ENCODE measurements at regions not wholly inside any gene's neighbourhood (a gene's known extent, or its start where the extent isn't known, plus 50 kb on each side); places are given as distances from the start of the nearest gene placed in this dataset.

GRCh38 chr16:52386694-52387093 lies 160.2 kb downstream of the TOX3 start:
- Mint-ChIP-seq H3K4me3 (no peak overlapping the region), H3K27ac (no peak overlapping the region)

GRCh38 chr16:52384378-52384777 lies 162.6 kb downstream of the TOX3 start:
- H3K27ac Mint-ChIP-seq = no peak overlapping the region
- POLR2A ChIA-PET = no interaction called here
- peaks cover 0 to 8% (median 0%) of the 10 kb centered on the region in 3 donors for H3K36me3 Mint-ChIP-seq
- peaks cover 0 to 21% (median 5%) of the 10 kb centered on the region in 9 donors for H3K9me3 Mint-ChIP-seq
- DNase-seq (no peak), ATAC-seq (no peak)
- H3K4me3 Mint-ChIP-seq = no peak overlapping the region
- H3K4me1 Mint-ChIP-seq = peaks cover 0 to 2% (median 0%) of the 10 kb centered on the region in 4 donors
- H3K27me3 Mint-ChIP-seq = peaks cover 0 to 5% (median 0%) of the 10 kb centered on the region in 5 donors

More at GRCh38 chr16:52386694-52387093, 160.2 kb downstream of the TOX3 start:
- H3K9me3 Mint-ChIP-seq = peaks cover 0 to 43% (median 3%) of the 10 kb centered on the region in 9 donors
- H3K36me3 Mint-ChIP-seq = peaks cover 0 to 8% (median 0%) of the 10 kb centered on the region in 3 donors
- POLR2A ChIA-PET = no interaction called here
- H3K27me3 Mint-ChIP-seq = peaks cover 0 to 5% (median 0%) of the 10 kb centered on the region in 5 donors
- ATAC-seq = no peak
- DNase-seq = no peak
- H3K4me1 Mint-ChIP-seq = peaks cover 0 to 2% (median 0%) of the 10 kb centered on the region in 4 donors

GRCh38 chr16:52383640-52384292 lies 163.2 kb downstream of the TOX3 start:
- Mint-ChIP-seq H3K36me3 (peaks cover 0 to 8% (median 0%) of the 10 kb centered on the region in 3 donors), H3K4me1 (peaks cover 0 to 2% (median 0%) of the 10 kb centered on the region in 4 donors), H3K4me3 (no peak overlapping the region), H3K27me3 (peaks cover 0 to 5% (median 0%) of the 10 kb centered on the region in 5 donors), H3K9me3 (peaks cover 0 to 20% (median 5%) of the 10 kb centered on the region in 9 donors), H3K27ac (no peak overlapping the region)
- POLR2A ChIA-PET = no interaction called here
- ATAC-seq (no peak), DNase-seq (no peak)

- POLR2A ChIA-PET = no interaction called here
- H3K27me3 Mint-ChIP-seq = peaks cover 0 to 5% (median 0%) of the 10 kb centered on the region in 5 donors
- peaks cover 0 to 2% (median 0%) of the 10 kb centered on the region in 4 donors for H3K4me1 Mint-ChIP-seq
- H3K27ac Mint-ChIP-seq = no peak overlapping the region
- DNase-seq = no peak
- H3K4me3 Mint-ChIP-seq = no peak overlapping the region
- peaks cover 0 to 8% (median 0%) of the 10 kb centered on the region in 3 donors for H3K36me3 Mint-ChIP-seq
- ATAC-seq = no peak
- H3K9me3 Mint-ChIP-seq = peaks cover 0 to 20% (median 4%) of the 10 kb centered on the region in 9 donors
Measured at GRCh38 chr16:52383119-52383518, 163.8 kb downstream of the TOX3 start.

- Mint-ChIP-seq H3K9me3 (peaks cover 2 to 20% (median 5%) of the 10 kb centered on the region in 9 donors), H3K27ac (no peak overlapping the region), H3K4me3 (no peak overlapping the region), H3K4me1 (peaks cover 0 to 2% (median 0%) of the 10 kb centered on the region in 4 donors), H3K27me3 (peaks cover 0 to 5% (median 0%) of the 10 kb centered on the region in 5 donors), H3K36me3 (peaks cover 0 to 8% (median 0%) of the 10 kb centered on the region in 3 donors)
- no peak for ATAC-seq
- POLR2A ChIA-PET = no interaction called here
- DNase-seq = no peak
Measured at GRCh38 chr16:52379551-52379950, 167.4 kb downstream of the TOX3 start.

- POLR2A ChIA-PET = no interaction called here
- Mint-ChIP-seq H3K4me3 (no peak overlapping the region), H3K4me1 (no peaks in the 10 kb centered on the region), H3K27ac (no peak overlapping the region), H3K27me3 (no peaks in the 10 kb centered on the region), H3K36me3 (no peaks in the 10 kb centered on the region), H3K9me3 (peaks cover 0 to 18% (median 6%) of the 10 kb centered on the region in 9 donors)
- DNase-seq = no peak
- no peak for ATAC-seq
Measured at GRCh38 chr16:52376676-52377280, 170.2 kb downstream of the TOX3 start.

GRCh38 chr16:52372313-52372712 lies 174.6 kb downstream of the TOX3 start:
- no peak for ATAC-seq
- Mint-ChIP-seq H3K4me1 (no peaks in the 10 kb centered on the region), H3K36me3 (no peaks in the 10 kb centered on the region), H3K4me3 (no peak overlapping the region), H3K9me3 (peaks cover 0 to 17% (median 4%) of the 10 kb centered on the region in 9 donors), H3K27ac (no peak overlapping the region), H3K27me3 (no peaks in the 10 kb centered on the region)
- POLR2A ChIA-PET = no interaction called here
- DNase-seq = no peak

- Mint-ChIP-seq H3K4me1 (no peaks in the 10 kb centered on the region), H3K9me3 (peaks cover 0 to 14% (median 4%) of the 10 kb centered on the region in 9 donors), H3K36me3 (no peaks in the 10 kb centered on the region), H3K27me3 (no peaks in the 10 kb centered on the region), H3K4me3 (no peak overlapping the region), H3K27ac (no peak overlapping the region)
- ATAC-seq (no peak), DNase-seq (no peak)
- POLR2A ChIA-PET = no interaction called here
Measured at GRCh38 chr16:52368859-52369258, 178.1 kb downstream of the TOX3 start.

GRCh38 chr16:52367821-52368220 lies 179.1 kb downstream of the TOX3 start:
- no peaks in the 10 kb centered on the region for H3K27me3 Mint-ChIP-seq
- DNase-seq (no peak), ATAC-seq (no peak)
- H3K4me3 Mint-ChIP-seq = no peak overlapping the region
- no peak overlapping the region for H3K27ac Mint-ChIP-seq
- H3K36me3 Mint-ChIP-seq = no peaks in the 10 kb centered on the region
- peaks cover 0 to 14% (median 2%) of the 10 kb centered on the region in 9 donors for H3K9me3 Mint-ChIP-seq
- no peaks in the 10 kb centered on the region for H3K4me1 Mint-ChIP-seq
- POLR2A ChIA-PET = no interaction called here

GRCh38 chr16:52366983-52367382 lies 180.0 kb downstream of the TOX3 start:
- no peak overlapping the region for H3K27ac Mint-ChIP-seq
- H3K4me3 Mint-ChIP-seq = no peak overlapping the region
- no peaks in the 10 kb centered on the region for H3K36me3 Mint-ChIP-seq
- H3K4me1 Mint-ChIP-seq = no peaks in the 10 kb centered on the region
- no peaks in the 10 kb centered on the region for H3K27me3 Mint-ChIP-seq
- DNase-seq (no peak), ATAC-seq (no peak)
- peaks cover 0 to 14% (median 4%) of the 10 kb centered on the region in 9 donors for H3K9me3 Mint-ChIP-seq
- POLR2A ChIA-PET = no interaction called here

GRCh38 chr16:52364500-52364899 lies 182.4 kb downstream of the TOX3 start:
- Mint-ChIP-seq H3K36me3 (peaks cover 0 to 4% (median 0%) of the 10 kb centered on the region in 3 donors), H3K27me3 (no peaks in the 10 kb centered on the region), H3K27ac (no peak overlapping the region), H3K9me3 (peaks cover 3 to 15% (median 6%) of the 10 kb centered on the region in 9 donors), H3K4me3 (no peak overlapping the region), H3K4me1 (no peaks in the 10 kb centered on the region)
- ATAC-seq (no peak), DNase-seq (no peak)
- POLR2A ChIA-PET = no interaction called here

- Mint-ChIP-seq H3K36me3 (peaks cover 0 to 4% (median 0%) of the 10 kb centered on the region in 3 donors), H3K27ac (no peak overlapping the region), H3K27me3 (no peaks in the 10 kb centered on the region), H3K9me3 (peaks cover 3 to 16% (median 7%) of the 10 kb centered on the region in 9 donors), H3K4me3 (no peak overlapping the region), H3K4me1 (no peaks in the 10 kb centered on the region)
- ATAC-seq = no peak
- POLR2A ChIA-PET = no interaction called here
- no peak for DNase-seq
Measured at GRCh38 chr16:52363082-52363481, 183.9 kb downstream of the TOX3 start.

- no peak for ATAC-seq
- Mint-ChIP-seq H3K4me1 (no peaks in the 10 kb centered on the region), H3K36me3 (peaks cover 0 to 4% (median 0%) of the 10 kb centered on the region in 3 donors)
Measured at GRCh38 chr16:52357711-52358110, 189.2 kb downstream of the TOX3 start.

More at GRCh38 chr16:52357711-52358110, 189.2 kb downstream of the TOX3 start:
- POLR2A ChIA-PET = no interaction called here
- Mint-ChIP-seq H3K4me3 (no peak overlapping the region), H3K27me3 (no peaks in the 10 kb centered on the region), H3K27ac (no peak overlapping the region), H3K9me3 (peaks cover 2 to 35% (median 17%) of the 10 kb centered on the region in 9 donors)
- no peak for DNase-seq
